HepG2 (cell line): ENCODE measurements at regions not wholly inside any gene's neighbourhood (a gene's known extent, or its start where the extent isn't known, plus 50 kb on each side); places are given as distances from the start of the nearest gene placed in this dataset.

Source experiments
- AHDC1 ChIP-seq: sonication (generic); formaldehyde crosslinking; IDR thresholded peaks from 2 replicates; pipeline ENCODE4 v1.5.1; 2020; ENCODE audit warnings: mild to moderate bottlenecking, missing genetic modification reagents, borderline replicate concordance
- ATAD3A ChIP-seq: sonication (generic); formaldehyde crosslinking; IDR thresholded peaks from 2 replicates; pipeline ENCODE4 v1.4.0; 2020; ENCODE audit warnings: missing genetic modification reagents
- KMT2A ChIP-seq: sonication (generic); formaldehyde crosslinking; IDR thresholded peaks from 2 replicates; pipeline ENCODE4 v1.4.0; 2020; ENCODE audit warnings: missing genetic modification reagents
- RFX5 ChIP-seq: IDR thresholded peaks from 2 replicates; pipeline ENCODE4 v1.6.1; 2011; ENCODE audit warnings: low read depth, low read length, improper control_type of control experiment
- RFXAP ChIP-seq: sonication (generic); formaldehyde crosslinking; IDR thresholded peaks from 2 replicates; pipeline ENCODE4 v1.4.0; 2020; ENCODE audit warnings: missing genetic modification reagents, borderline replicate concordance
- ZFP90 ChIP-seq: sonication (generic); formaldehyde crosslinking; IDR thresholded peaks from 2 replicates; pipeline ENCODE4 v1.8.0; 2022; ENCODE audit warnings: missing genetic modification reagents, mild to moderate bottlenecking, inconsistent platforms, borderline replicate concordance
- ZGPAT ChIP-seq: IDR thresholded peaks from 2 replicates; pipeline ENCODE4 v1.6.1; 2016; ENCODE audit warnings: mild to moderate bottlenecking
- ZNF335 ChIP-seq: sonication (generic); formaldehyde crosslinking; IDR thresholded peaks from 2 replicates; pipeline ENCODE4 v1.4.0; 2020; ENCODE audit warnings: missing genetic modification reagents
- ZNF484 ChIP-seq: sonication (generic); formaldehyde crosslinking; IDR thresholded peaks from 2 replicates; pipeline ENCODE4 v1.5.1; 2020; ENCODE audit warnings: mild to moderate bottlenecking, low read depth, missing genetic modification reagents, borderline replicate concordance
- ZNF572 ChIP-seq: sonication (generic); formaldehyde crosslinking; IDR thresholded peaks from 2 replicates; pipeline ENCODE4 v1.5.1; 2020; ENCODE audit warnings: mild to moderate bottlenecking, missing genetic modification reagents
- ZNF589 ChIP-seq: sonication (generic); formaldehyde crosslinking; conservative IDR thresholded peaks from 2 replicates; pipeline ENCODE4 v1.8.0; 2022; ENCODE audit warnings: mild to moderate bottlenecking, moderate library complexity, missing genetic modification reagents
- ZNF674 ChIP-seq: sonication (generic); formaldehyde crosslinking; IDR thresholded peaks from 2 replicates; pipeline ENCODE4 v1.5.0; 2020; ENCODE audit warnings: low read depth, mild to moderate bottlenecking, missing genetic modification reagents
- ZNF781 ChIP-seq: sonication (generic); formaldehyde crosslinking; IDR thresholded peaks from 2 replicates; pipeline ENCODE4 v1.5.1; 2020; ENCODE audit warnings: borderline replicate concordance, mild to moderate bottlenecking, missing genetic modification reagents; ENCODE audit errors: not compliant biosample characterization
- TF ChIP-seq, protein P1 (sequence below): sonication (generic); formaldehyde crosslinking; conservative IDR thresholded peaks from 2 replicates; pipeline ENCODE4 v1.4.0; 2020; ENCODE audit warnings: mild to moderate bottlenecking, missing genetic modification reagents, moderate library complexity
- TF ChIP-seq, protein P2 (sequence below): sonication (generic); formaldehyde crosslinking; IDR thresholded peaks from 2 replicates; pipeline ENCODE4 v1.5.1; 2020; ENCODE audit warnings: missing genetic modification reagents, mild to moderate bottlenecking, borderline replicate concordance

DNA sequence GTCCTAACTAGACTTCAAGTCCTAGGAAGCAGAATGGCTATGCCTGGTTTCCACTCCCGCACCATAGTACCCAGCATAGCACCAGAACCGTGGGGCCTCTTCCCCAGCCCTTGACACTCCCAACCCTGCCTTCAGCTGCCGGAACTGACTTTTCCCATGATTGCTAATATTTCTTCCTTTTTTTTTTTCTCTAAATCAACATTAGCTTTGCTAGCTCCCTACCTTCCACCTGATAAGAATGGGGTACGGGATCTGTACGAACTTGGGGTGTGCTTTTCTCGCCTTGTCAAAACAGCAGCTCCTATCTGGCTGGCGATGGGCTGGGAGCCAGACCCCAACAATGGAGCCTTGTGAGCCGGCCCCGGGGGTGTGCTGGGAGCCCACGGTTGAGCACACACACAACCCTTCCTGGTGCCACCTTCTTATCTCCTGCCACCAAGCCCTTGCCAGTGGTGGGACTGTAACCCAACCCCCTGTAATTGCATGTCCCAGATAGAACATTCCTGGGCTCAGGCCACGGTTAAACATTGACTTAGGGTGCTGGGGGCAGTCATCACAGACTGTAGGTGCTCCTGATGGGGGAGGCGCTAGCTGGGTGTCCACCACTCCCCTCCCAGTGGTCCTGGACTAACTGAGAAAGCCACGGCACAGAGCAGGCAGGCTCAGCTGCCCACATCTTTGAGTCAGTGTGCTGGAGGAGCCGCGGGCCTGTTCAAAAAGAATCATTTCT is 213.0 kb upstream of the HAAO start (continued):
- peak; percentile 47; the same call in 1 of the 2 replicates for TF ChIP-seq KMT2A (CRISPR knock-in tag)
- TF ChIP-seq ZNF484: no peak
- TF ChIP-seq ZFP90 (CRISPR knock-in tag): peak; percentile 94
- peak; percentile 88; the same call in 1 of the 2 replicates for TF ChIP-seq RFXAP (CRISPR knock-in tag)
- no peak for TF ChIP-seq RFX5
- TF ChIP-seq ATAD3A (CRISPR knock-in tag): no peak
- 0 out of 2 replicates have a peak, but pooled peaks have one; percentile 72 for TF ChIP-seq ZNF589
- TF ChIP-seq, protein P1, sequence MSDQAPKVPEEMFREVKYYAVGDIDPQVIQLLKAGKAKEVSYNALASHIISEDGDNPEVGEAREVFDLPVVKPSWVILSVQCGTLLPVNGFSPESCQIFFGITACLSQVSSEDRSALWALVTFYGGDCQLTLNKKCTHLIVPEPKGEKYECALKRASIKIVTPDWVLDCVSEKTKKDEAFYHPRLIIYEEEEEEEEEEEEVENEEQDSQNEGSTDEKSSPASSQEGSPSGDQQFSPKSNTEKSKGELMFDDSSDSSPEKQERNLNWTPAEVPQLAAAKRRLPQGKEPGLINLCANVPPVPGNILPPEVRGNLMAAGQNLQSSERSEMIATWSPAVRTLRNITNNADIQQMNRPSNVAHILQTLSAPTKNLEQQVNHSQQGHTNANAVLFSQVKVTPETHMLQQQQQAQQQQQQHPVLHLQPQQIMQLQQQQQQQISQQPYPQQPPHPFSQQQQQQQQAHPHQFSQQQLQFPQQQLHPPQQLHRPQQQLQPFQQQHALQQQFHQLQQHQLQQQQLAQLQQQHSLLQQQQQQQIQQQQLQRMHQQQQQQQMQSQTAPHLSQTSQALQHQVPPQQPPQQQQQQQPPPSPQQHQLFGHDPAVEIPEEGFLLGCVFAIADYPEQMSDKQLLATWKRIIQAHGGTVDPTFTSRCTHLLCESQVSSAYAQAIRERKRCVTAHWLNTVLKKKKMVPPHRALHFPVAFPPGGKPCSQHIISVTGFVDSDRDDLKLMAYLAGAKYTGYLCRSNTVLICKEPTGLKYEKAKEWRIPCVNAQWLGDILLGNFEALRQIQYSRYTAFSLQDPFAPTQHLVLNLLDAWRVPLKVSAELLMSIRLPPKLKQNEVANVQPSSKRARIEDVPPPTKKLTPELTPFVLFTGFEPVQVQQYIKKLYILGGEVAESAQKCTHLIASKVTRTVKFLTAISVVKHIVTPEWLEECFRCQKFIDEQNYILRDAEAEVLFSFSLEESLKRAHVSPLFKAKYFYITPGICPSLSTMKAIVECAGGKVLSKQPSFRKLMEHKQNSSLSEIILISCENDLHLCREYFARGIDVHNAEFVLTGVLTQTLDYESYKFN (CRISPR knock-in tag): peak; percentile 92
- no peak for TF ChIP-seq ZNF781 (CRISPR knock-in tag)
- TF ChIP-seq, protein P2, sequence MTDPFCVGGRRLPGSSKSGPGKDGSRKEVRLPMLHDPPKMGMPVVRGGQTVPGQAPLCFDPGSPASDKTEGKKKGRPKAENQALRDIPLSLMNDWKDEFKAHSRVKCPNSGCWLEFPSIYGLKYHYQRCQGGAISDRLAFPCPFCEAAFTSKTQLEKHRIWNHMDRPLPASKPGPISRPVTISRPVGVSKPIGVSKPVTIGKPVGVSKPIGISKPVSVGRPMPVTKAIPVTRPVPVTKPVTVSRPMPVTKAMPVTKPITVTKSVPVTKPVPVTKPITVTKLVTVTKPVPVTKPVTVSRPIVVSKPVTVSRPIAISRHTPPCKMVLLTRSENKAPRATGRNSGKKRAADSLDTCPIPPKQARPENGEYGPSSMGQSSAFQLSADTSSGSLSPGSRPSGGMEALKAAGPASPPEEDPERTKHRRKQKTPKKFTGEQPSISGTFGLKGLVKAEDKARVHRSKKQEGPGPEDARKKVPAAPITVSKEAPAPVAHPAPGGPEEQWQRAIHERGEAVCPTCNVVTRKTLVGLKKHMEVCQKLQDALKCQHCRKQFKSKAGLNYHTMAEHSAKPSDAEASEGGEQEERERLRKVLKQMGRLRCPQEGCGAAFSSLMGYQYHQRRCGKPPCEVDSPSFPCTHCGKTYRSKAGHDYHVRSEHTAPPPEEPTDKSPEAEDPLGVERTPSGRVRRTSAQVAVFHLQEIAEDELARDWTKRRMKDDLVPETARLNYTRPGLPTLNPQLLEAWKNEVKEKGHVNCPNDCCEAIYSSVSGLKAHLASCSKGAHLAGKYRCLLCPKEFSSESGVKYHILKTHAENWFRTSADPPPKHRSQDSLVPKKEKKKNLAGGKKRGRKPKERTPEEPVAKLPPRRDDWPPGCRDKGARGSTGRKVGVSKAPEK (CRISPR knock-in tag): no peak
- no peak for TF ChIP-seq ZNF335 (CRISPR knock-in tag)
- peak; percentile 81; the same call in 1 of the 2 replicates for TF ChIP-seq ZGPAT (CRISPR knock-in tag)
- TF ChIP-seq ZNF572 (CRISPR knock-in tag): no peak
- TF ChIP-seq ZNF674 (CRISPR knock-in tag): no peak
- TF ChIP-seq AHDC1: peak; percentile 87
